Chondrocyte (in vitro differentiated cells): ENCODE measurements at regions not wholly inside any gene's neighbourhood (a gene's known extent, or its start where the extent isn't known, plus 50 kb on each side); places are given as distances from the start of the nearest gene placed in this dataset.

Source experiments
- DNase-seq: peaks from one replicate; pipeline ENCODE4 v3.0.0; 2021; ENCODE audit warnings: mixed read lengths, low spot score
- H3K27ac Mint-ChIP-seq: one replicate; pipeline ENCODE4 v1.8.0; 2021; ENCODE audit warnings: mild to moderate bottlenecking, moderate library complexity, mixed read lengths; ENCODE audit not compliant: unreplicated experiment
- H3K27me3 Mint-ChIP-seq: 2 replicates; pipeline ENCODE4 v1.8.0; 2021; ENCODE audit warnings: low read depth, mixed read lengths
- H3K36me3 Mint-ChIP-seq: 2 replicates; pipeline ENCODE4 v1.8.0; 2021; ENCODE audit warnings: low read depth, mixed read lengths
- H3K4me1 Mint-ChIP-seq: 2 replicates; pipeline ENCODE4 v1.8.0; 2021; ENCODE audit warnings: low read depth, mild to moderate bottlenecking, mixed read lengths
- H3K4me3 Mint-ChIP-seq: one replicate; pipeline ENCODE4 v1.8.0; 2021; ENCODE audit warnings: mild to moderate bottlenecking, moderate library complexity, mixed read lengths; ENCODE audit not compliant: unreplicated experiment
- H3K9me3 Mint-ChIP-seq: 2 replicates; pipeline ENCODE4 v1.8.0; 2021; ENCODE audit warnings: low read depth, mixed read lengths
- TF ChIP-seq, protein P1 (sequence below): fragments of 200-600 bp; sonication (generic); IDR thresholded peaks from 2 replicates; pipeline ENCODE4 v1.5.0; 2021; ENCODE audit warnings: antibody characterized with exemption, mild to moderate bottlenecking, moderate library complexity

DNA sequence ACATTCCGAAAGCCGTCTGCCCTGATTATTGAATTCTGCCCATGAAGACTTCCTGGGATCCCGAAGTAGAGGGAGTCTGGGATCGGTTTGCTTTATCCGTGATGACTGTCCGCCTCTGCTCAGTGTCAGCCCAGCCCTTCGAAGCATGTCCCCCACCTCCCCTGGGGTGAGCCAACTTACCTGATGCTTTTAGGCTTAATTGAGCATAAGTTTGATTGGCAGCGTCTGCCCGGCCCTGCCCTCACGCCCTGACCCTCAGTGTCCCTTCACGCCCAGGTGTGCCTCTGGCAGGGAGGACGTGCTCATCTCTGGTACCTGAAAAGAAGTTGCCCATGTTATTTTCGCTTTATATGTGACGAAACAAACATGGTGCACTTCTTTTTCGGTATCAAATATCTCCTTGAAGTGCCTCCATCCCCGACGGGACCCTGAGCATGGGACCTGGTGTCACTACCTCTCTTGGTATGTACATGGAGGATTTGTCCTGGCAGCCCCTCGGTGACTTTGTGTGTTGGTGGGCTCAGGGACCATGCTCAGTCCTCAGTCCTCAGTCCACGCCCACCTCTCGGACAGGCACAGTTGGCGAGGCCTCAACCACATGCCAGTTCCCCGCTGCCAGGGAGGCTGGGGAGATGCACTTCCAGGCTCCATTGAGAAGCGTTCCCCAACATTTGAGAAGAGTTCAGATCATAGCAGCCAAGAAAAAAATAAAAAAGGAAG, 130.1 kb upstream of the RTL1 start:
- Mint-ChIP-seq H3K9me3 (no peaks in the 10 kb centered on the region), H3K4me3 (no peak overlapping the region), H3K27ac (no peak overlapping the region), H3K27me3 (no peaks in the 10 kb centered on the region), H3K4me1 (peaks cover 3% of the 10 kb centered on the region), H3K36me3 (no peaks in the 10 kb centered on the region)
- peak; percentile 66 for DNase-seq
- TF ChIP-seq, protein P1, sequence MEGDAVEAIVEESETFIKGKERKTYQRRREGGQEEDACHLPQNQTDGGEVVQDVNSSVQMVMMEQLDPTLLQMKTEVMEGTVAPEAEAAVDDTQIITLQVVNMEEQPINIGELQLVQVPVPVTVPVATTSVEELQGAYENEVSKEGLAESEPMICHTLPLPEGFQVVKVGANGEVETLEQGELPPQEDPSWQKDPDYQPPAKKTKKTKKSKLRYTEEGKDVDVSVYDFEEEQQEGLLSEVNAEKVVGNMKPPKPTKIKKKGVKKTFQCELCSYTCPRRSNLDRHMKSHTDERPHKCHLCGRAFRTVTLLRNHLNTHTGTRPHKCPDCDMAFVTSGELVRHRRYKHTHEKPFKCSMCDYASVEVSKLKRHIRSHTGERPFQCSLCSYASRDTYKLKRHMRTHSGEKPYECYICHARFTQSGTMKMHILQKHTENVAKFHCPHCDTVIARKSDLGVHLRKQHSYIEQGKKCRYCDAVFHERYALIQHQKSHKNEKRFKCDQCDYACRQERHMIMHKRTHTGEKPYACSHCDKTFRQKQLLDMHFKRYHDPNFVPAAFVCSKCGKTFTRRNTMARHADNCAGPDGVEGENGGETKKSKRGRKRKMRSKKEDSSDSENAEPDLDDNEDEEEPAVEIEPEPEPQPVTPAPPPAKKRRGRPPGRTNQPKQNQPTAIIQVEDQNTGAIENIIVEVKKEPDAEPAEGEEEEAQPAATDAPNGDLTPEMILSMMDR: no peak

DNA sequence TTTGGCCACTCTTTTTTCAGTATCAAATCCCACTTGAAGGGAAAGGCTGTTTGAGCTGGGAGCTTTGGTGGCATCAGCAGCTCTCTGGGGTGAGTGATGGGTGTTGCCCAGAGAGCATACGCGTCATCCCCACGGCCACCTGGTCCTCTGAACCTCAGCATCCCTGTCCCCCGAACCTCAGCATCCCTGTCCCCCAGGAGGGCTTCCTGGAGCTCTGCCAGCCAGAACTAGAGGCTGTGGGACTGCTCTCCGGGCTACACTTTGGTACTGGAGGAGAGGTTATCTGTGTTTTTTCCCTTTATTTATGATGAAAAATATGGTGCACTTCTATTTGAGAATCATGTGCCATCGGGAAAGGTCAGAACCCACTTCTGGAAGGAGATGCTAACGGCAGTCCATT, 131.5 kb upstream of the RTL1 start:
- Mint-ChIP-seq H3K9me3 (no peaks in the 10 kb centered on the region), H3K4me3 (no peak overlapping the region), H3K27me3 (no peaks in the 10 kb centered on the region), H3K27ac (no peak overlapping the region), H3K4me1 (peaks cover 3% of the 10 kb centered on the region), H3K36me3 (no peaks in the 10 kb centered on the region)
- DNase-seq: peak; percentile 33
- TF ChIP-seq, protein P1: no peak

DNA sequence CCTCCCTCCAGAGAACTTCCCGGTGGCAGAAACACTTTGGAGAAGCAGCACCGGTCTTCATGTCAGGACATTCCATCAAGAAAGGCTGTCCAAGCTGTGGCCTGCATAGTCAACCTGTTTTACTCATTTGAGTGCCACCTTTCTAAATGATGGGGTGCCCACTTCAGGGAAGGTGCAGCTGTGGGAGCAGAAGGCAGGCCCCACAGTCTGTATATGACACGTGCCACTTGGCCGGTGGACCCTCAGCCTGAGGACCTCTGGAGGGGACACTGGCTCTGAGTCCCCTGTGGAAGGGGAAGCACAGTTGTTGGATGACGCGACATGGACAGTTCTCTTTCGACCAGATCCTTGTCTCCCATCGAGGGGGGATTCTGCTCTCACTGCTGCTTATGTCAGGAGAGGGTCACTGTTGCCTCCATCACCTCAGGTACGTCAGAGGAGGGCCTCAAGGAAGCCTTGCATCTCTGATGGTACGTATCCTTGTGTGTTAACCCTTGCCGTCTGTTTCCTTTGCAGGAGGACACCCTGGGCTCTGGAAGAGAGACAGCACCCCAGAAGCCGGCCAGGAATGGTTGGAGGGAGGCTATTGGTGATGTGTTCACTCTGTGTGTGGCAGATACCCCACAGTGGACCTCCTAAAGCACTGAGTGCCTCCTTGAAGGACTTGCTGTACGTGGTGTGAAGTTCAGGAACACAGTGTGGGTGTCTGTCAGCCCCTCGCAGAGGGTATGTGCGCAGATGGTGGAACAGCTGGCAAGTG, 132.1 kb upstream of the RTL1 start:
- peaks cover 3% of the 10 kb centered on the region for H3K4me1 Mint-ChIP-seq
- TF ChIP-seq, protein P1: no peak
- H3K9me3 Mint-ChIP-seq: no peaks in the 10 kb centered on the region
- peak; percentile 69 for DNase-seq
- H3K27ac Mint-ChIP-seq: no peak overlapping the region
- no peak overlapping the region for H3K4me3 Mint-ChIP-seq
- H3K36me3 Mint-ChIP-seq: no peaks in the 10 kb centered on the region
- H3K27me3 Mint-ChIP-seq: no peaks in the 10 kb centered on the region

DNA sequence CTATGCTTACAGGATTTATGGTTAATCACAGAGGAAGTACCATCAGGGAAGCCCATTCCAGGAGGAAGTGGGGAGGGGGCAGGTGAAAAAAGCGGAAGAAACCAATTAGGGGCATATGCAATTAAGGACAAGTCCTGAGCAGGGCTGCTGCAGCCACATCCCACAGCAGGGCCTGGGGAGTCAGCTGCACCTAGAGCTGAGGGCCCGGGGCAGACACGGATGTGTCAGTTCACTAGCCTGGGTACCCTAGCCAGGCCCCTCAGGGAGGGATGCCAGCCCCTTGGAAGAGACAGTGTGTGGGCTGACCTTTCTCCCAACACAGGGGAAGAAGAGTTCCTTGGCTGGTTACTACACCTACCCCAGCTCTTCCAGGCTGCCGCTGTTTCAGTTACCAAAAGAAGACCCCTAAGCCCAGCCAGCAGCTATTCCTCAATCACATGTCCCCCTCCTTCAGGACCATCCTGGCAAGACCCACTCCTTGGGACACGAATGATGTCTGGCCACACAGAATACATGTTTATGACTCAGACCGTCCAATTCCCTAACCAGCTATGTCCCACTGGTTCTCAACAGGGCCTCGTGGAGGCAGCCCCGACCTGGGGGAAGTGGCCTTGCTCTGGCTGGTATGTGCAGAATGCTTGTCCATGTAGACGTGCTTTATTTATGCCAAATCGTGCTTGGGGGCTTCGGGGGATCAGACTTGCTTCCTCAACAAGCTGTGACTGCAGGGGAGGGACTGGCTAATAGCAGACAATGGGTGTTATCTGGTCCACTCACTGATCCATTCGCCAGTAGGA, 133.7 kb upstream of the RTL1 start:
- Mint-ChIP-seq H3K27me3 (no peaks in the 10 kb centered on the region), H3K9me3 (no peaks in the 10 kb centered on the region), H3K4me3 (no peak overlapping the region), H3K27ac (no peak overlapping the region), H3K36me3 (no peaks in the 10 kb centered on the region), H3K4me1 (peaks cover 3% of the 10 kb centered on the region)
- peak; percentile 74 for DNase-seq
- TF ChIP-seq, protein P1: no peak
